ENCODE measurements at regions not wholly inside any gene's neighbourhood (a gene's known extent, or its start where the extent isn't known, plus 50 kb on each side); places are given as distances from the start of the nearest gene placed in this dataset.

DNA sequence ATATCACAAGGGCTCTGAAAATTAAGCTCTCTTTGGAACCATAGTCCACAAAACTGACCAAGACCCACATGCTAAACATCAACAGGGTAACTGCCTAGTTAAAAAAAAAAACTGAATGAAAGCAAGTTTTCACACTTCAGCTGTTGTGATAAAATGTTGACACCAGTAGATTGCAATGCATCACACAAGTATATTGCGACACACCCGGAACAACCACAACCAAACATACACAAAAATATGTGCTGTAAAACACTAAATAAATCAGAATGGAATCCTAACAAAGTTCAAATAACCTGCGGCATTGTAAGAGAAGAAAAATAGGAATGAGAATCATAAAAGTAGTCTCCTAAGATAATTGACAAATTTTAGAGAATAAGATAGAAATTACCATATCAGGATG, 710.3 kb downstream of the AACS start:
- ChIA-PET CTCF (no interaction called here), POLR2A (ENCODE audit: unreplicated experiment) (no interaction called here)
- H3K4me3 ChIP-seq (ENCODE audit: low read length) = no peak overlapping the region
- no peak overlapping the region for H2AFZ ChIP-seq (ENCODE audit: low read length)
- peaks cover 15% of the 10 kb centered on the region for H3K9me3 ChIP-seq (ENCODE audit: low read length)
- no peak for DNase-seq
- no peak for ATAC-seq
- no peaks in the 10 kb centered on the region for H3K9me2 ChIP-seq (replicated peaks; ENCODE audit: low read length)
- no peak overlapping the region for H3K4me2 ChIP-seq (ENCODE audit: low read length)
- no peak for TF ChIP-seq EZH2phosphoT487 (IDR thresholded peaks at IDR 0.05; ENCODE audit: borderline replicate concordance, low read length)
- TF ChIP-seq, protein P1, sequence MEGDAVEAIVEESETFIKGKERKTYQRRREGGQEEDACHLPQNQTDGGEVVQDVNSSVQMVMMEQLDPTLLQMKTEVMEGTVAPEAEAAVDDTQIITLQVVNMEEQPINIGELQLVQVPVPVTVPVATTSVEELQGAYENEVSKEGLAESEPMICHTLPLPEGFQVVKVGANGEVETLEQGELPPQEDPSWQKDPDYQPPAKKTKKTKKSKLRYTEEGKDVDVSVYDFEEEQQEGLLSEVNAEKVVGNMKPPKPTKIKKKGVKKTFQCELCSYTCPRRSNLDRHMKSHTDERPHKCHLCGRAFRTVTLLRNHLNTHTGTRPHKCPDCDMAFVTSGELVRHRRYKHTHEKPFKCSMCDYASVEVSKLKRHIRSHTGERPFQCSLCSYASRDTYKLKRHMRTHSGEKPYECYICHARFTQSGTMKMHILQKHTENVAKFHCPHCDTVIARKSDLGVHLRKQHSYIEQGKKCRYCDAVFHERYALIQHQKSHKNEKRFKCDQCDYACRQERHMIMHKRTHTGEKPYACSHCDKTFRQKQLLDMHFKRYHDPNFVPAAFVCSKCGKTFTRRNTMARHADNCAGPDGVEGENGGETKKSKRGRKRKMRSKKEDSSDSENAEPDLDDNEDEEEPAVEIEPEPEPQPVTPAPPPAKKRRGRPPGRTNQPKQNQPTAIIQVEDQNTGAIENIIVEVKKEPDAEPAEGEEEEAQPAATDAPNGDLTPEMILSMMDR (conservative IDR thresholded peaks at IDR 0.05; ENCODE audit: low read depth, low read length) = no peak
- no peak for TF ChIP-seq EZH2 (IDR thresholded peaks at IDR 0.05; ENCODE audit: low read length, unreplicated experiment)
- H3K27ac ChIP-seq (ENCODE audit: low read length) = no peak overlapping the region
- no peaks in the 10 kb centered on the region for H3K4me1 ChIP-seq (ENCODE audit: insufficient read depth, low read length)
- no peaks in the 10 kb centered on the region for H4K20me1 ChIP-seq (ENCODE audit: low read length)
- H3F3A ChIP-seq (ENCODE audit: low read length, unreplicated experiment) = no peaks in the 10 kb centered on the region
- no TSS peak for BruUV-seq (replicated peaks)
- H3K79me2 ChIP-seq (ENCODE audit: low read length) = no peaks in the 10 kb centered on the region
- H3K36me3 ChIP-seq (ENCODE audit: low read depth, low read length) = no peaks in the 10 kb centered on the region
- H3K9ac ChIP-seq (ENCODE audit: low read length) = no peak overlapping the region
- intact Hi-C loops (cut with micrococcal nuclease) = no loop called here
- H3K27me3 ChIP-seq (ENCODE audit: low read length) = no peaks in the 10 kb centered on the region

DNA sequence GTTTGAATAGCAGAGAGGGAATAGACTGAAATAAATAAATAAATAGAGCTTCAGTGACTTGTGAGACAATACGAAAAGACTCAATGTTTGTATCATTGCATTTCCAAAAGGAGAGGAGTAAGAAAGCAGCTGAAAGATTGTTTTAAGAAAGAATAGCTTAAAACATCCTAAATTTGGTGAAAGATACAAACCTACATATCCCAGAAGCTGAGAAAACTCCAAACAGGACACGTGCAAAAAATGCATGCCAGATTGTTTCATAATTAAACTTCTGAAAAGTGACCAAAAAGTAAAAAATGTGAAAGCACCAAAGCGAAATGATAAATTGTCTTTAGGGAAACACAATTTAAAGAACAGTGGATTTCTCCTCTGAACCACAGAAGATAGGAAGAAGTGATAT, 711.0 kb downstream of the AACS start:
- Histone ChIP-seq H3K36me3 (ENCODE audit: low read depth, low read length) (no peaks in the 10 kb centered on the region), H3K9ac (ENCODE audit: low read length) (no peak overlapping the region), H3K9me3 (ENCODE audit: low read length) (peaks cover 15% of the 10 kb centered on the region), H3K4me3 (ENCODE audit: low read length) (no peak overlapping the region), H2AFZ (ENCODE audit: low read length) (no peak overlapping the region), H3K79me2 (ENCODE audit: low read length) (no peaks in the 10 kb centered on the region), H3K27ac (ENCODE audit: low read length) (no peak overlapping the region), H3F3A (ENCODE audit: low read length, unreplicated experiment) (no peaks in the 10 kb centered on the region), H3K27me3 (ENCODE audit: low read length) (no peaks in the 10 kb centered on the region), H3K4me1 (ENCODE audit: insufficient read depth, low read length) (no peaks in the 10 kb centered on the region), H4K20me1 (ENCODE audit: low read length) (no peaks in the 10 kb centered on the region), H3K4me2 (ENCODE audit: low read length) (no peak overlapping the region), H3K9me2 (replicated peaks; ENCODE audit: low read length) (no peaks in the 10 kb centered on the region)
- no peak for TF ChIP-seq EZH2 (IDR thresholded peaks at IDR 0.05; ENCODE audit: low read length, unreplicated experiment)
- TF ChIP-seq EZH2phosphoT487 (IDR thresholded peaks at IDR 0.05; ENCODE audit: borderline replicate concordance, low read length) = no peak
- TF ChIP-seq, protein P1 (conservative IDR thresholded peaks at IDR 0.05; ENCODE audit: low read depth, low read length) = no peak
- no TSS peak for BruUV-seq (replicated peaks)
- DNase-seq (no peak), ATAC-seq (no peak)
- ChIA-PET POLR2A (ENCODE audit: unreplicated experiment) (no interaction called here), CTCF (no interaction called here)
- intact Hi-C loops (cut with micrococcal nuclease) = no loop called here

DNA sequence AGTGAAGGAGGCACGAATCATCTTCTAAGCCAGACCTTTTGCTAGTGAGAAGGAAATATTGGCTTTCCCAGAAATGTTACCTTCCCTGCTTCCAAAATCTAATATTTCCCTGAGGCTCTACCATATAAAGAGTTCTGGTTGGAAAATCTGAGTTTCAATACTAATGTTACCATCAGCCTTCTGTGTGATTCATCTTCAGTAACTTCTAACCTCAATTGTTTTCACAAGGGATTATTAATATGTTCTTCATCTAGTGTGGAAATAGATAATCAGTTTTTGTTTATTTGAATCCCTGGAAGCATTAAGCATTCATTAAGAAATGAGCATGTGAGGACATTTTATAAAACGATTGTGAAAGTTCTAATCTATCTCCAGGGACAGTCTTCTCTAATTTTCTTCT, 720.9 kb downstream of the AACS start:
- H3K9me3 ChIP-seq (ENCODE audit: low read length) = peaks cover 10% of the 10 kb centered on the region; the same call in 1 of the 2 replicates
- TF ChIP-seq EZH2phosphoT487 (IDR thresholded peaks at IDR 0.05; ENCODE audit: borderline replicate concordance, low read length) (no peak), EZH2 (IDR thresholded peaks at IDR 0.05; ENCODE audit: low read length, unreplicated experiment) (no peak)
- TF ChIP-seq, protein P1 (conservative IDR thresholded peaks at IDR 0.05; ENCODE audit: low read depth, low read length) = no peak
- no peak overlapping the region for H3K9ac ChIP-seq (ENCODE audit: low read length)
- ChIA-PET POLR2A (ENCODE audit: unreplicated experiment) (no interaction called here), CTCF (no interaction called here)
- H2AFZ ChIP-seq (ENCODE audit: low read length) = no peak overlapping the region
- no peaks in the 10 kb centered on the region for H4K20me1 ChIP-seq (ENCODE audit: low read length)
- no peaks in the 10 kb centered on the region for H3K79me2 ChIP-seq (ENCODE audit: low read length)
- H3K9me2 ChIP-seq (replicated peaks; ENCODE audit: low read length) = no peaks in the 10 kb centered on the region
- no peak overlapping the region for H3K4me3 ChIP-seq (ENCODE audit: low read length)
- ATAC-seq (no peak), DNase-seq (no peak)
- no peaks in the 10 kb centered on the region for H3K27me3 ChIP-seq (ENCODE audit: low read length)
- no TSS peak for BruUV-seq (replicated peaks)
- no peak overlapping the region for H3K4me2 ChIP-seq (ENCODE audit: low read length)
- H3K36me3 ChIP-seq (ENCODE audit: low read depth, low read length) = no peaks in the 10 kb centered on the region
- no peaks in the 10 kb centered on the region for H3F3A ChIP-seq (ENCODE audit: low read length, unreplicated experiment)
- H3K4me1 ChIP-seq (ENCODE audit: insufficient read depth, low read length) = no peaks in the 10 kb centered on the region
- H3K27ac ChIP-seq (ENCODE audit: low read length) = no peak overlapping the region
- intact Hi-C loops (cut with micrococcal nuclease) = no loop called here

Data from PC-3 (cell line).